DMS153 treated with DMSO at 0.1 percent for 48 hours (cell line): ENCODE measurements at regions not wholly inside any gene's neighbourhood (a gene's known extent, or its start where the extent isn't known, plus 50 kb on each side); places are given as distances from the start of the nearest gene placed in this dataset.
"Not testable (repeated sequence)": the region's sequence is repeated elsewhere in the genome, so short reads cannot be mapped to it uniquely, and the experiment has no call there.

Source experiments
- DNase-seq: peaks from one replicate; lab custom pipeline; 2025; ENCODE audit not compliant: unreplicated experiment; lab: John Stamatoyannopoulos, UW

DNA sequence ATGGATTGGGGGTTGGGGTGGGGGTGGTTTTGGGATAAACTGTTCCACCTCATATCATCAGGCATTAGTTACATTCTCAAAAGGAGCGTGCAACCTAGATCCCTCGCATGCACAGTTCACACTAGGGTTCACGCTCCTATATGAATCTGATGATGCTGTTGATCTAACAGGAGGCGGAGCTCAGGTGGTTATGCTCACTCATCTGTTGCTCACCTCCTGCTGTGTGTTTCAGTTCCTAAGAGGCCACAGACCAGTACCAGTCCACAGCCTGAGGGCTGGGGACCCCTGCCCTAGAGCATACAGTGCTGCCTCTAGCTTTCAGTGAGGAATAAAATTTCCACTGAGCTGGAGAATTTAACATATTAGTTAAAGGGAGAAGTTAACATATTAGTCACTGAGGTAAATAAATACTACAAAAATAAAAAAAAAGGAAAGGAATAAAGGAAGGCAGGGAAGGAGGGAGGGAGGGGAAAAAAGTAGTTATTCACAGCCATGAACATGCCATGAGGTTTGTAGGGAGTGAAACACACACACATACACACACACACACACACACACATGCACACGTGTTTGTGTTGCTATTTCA is 612.7 kb upstream of the TBX3 start:
- no peak for DNase-seq

DNA sequence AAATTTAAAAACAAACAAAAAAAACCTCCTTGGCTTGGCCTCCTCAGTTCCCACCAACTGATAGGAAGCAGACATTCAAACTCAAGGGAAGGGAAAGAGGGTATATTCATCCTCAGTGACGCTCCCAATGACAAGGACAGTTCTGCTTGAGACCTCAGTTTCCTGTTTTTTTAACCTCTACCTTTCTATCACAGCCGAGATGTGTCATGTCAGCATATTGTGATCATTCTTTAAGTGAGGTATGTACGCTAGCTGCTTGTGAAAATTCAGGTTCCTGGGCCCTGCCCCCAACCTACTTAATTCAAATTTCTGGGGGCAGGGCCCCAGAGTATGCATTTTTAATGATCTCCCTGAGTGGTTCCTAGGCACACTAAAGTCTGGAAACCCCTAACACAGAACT is 611.9 kb upstream of the TBX3 start:
- no peak for DNase-seq

DNA sequence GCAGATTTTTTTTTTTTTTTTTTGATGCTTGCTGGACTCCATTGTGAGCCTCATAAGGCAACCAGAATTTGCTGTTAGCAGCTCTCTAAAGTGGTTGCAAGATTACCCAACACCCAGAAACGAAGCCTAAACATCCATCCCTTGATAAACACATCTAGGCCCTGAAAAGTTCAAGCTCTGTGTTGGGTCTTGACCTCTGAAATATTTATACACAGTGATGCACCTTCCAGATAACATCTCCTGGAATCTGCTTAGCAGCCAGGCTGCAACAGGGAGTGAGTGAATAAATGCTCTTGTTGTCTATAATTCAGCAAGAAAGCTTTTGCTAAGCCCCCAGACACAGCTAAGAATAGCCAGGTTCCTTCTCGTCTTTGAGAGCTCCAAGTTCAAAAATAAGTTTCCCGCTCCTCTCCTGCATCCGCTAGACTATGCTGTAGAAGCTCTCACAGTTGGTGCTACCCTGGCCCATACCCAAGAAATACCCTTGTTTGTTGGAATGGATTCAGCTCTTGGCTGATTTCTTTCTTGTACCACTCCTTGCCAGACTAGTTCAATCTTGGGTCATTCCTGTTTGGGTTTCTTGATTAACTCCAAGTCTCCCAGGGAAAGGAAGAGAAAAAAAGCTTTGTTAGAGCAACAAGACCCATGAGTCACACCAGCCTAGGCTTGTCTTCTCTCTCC is 610.6 kb upstream of the TBX3 start:
- no peak for DNase-seq

DNA sequence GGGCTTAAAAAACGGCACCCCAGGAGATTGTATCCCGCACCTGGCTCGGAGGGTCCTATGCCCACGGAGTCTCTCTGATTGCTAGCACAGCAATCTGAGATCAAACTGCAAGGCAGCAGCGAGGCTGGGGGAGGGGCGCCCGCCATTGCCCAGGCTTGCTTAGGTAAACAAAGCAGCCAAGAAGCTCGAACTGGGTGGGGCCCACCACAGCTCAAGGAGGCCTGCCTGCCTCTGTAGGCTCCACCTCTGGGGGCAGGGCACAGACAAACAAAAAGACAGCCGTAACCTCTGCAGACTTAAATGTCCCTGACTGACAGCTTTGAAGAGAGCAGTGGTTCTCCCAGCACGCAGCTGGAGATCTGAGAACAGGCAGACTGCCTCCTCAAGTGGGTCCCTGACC is 601.5 kb upstream of the TBX3 start:
- DNase-seq = not testable (repeated sequence)

DNA sequence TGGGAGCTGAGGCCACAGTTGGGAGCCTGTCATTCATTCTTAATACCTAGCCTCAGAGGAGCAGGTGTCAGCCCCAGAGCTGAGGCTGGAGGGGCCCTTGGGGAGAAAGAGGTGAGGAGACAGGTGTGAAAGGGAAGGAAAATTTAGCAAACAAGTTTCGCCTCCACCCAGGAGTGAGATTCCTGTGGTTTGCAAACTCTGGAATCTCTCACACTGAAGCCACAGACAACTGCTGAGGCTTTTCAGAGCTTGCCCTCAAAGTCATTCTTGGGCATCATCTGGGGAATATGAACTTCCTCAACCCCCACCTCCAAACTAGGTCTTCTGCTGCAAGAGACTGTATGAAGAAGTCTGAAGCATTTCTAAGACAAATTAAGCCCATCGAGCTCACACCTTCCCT is 589.5 kb upstream of the TBX3 start:
- DNase-seq = no peak

DNA sequence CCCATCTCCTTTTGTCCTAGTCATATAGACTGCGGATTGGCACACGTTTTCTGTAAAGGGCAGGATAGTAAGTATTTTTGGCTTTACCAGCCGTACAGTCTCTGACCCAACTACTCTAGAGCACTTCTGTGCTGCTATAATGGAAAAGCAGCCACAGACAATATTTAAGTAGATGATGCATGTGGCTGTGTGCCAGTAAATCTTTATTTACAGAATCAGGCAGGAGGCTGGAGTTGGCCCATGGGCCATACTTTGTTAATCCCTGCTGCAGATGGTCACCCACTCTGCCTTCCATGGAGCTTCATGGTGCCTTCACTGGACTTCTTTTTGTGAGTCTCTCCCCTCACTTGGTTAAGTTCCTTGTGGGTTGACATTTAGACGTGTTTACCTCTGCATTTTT is 584.5 kb upstream of the TBX3 start:
- DNase-seq = no peak

DNA sequence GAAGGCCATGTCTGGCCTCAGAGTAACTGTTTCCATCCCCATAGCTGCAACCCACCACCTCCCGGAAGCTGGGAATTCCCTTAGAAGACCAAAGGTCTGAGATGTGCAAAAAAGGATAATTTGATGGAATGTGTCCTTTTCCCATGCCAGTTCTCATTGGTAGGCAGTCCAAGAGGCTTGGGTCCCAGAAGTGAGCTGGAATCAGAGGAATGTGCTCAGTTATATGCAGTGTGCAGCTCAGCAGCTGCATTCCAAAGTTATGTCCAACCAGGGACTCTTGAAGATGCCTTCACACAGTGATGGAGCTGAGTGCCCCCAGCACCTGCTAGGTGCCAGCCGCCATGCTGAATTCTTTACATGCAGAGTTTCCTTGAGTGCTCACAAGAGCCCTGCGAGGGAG is 583.9 kb upstream of the TBX3 start:
- DNase-seq = no peak

DNA sequence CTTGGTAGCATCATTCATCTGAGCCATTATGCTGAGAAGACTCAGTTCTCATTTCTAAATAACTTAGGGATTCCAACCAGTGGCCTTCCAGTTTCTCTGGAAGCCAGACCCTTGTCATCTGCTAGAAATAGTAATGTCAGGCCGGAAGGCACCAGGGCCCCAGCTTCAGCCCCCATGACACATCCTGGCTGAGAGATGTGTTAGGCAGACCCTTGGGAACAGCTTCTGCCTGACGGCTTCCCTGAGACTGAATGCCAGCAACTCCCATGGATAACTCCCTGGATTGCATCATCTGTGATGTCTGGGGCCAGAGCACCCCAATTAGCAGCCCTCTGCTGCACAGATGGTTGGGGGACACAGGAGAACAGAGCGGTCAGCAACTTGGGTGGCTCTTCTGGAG is 583.5 kb upstream of the TBX3 start:
- DNase-seq = no peak

DNA sequence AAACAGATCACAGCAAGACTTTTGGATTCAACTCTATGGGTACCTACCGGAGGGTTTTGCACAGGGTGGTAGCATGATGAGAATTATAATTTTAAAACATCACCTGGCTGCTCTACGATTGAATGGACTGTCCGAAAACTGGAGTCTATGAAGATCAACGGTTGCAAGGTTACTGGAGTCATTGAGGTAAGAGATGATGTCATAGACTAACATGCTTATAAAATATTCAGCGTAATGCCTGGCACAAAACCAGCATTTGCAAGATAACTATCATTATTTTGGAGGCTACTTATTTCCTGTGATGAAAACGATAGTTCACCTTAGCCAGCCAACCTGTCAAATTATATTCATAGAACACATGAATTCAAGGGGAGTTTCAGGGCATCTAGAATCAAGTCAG is 580.6 kb upstream of the TBX3 start:
- no peak for DNase-seq

DNA sequence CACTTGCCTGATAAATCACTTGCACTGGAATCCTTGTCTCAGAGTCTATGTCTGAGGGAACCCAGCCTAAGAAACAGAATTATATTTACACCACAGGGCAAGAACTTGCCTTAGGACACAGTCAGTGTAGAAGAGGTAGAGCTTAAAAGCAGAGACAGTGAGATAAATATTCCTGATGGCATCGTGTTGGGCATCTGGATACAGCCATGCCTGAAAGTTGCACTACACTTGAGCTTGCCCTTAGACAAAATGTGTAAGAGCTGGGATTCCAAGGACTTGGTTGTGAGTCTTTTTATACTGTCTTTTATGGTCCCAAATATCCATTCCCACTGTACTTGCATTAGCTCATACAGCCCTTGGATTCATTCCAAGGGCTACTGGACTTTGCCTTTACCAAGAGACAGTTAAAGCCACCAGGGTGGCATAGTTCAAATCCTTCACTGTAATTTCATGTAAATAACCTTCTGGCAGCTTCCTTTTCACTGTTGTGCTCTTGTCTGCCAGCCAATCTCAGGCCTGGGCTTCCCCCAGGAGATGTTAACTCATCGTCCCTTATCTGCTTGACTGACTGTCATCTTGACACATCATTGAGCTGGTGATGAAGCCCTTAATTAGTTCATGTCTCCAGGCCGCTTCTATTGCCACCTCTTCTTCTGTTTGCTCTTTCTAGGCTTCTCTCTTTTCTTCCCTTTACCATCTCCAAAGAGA is 577.9 kb upstream of the TBX3 start:
- DNase-seq = no peak

DNA sequence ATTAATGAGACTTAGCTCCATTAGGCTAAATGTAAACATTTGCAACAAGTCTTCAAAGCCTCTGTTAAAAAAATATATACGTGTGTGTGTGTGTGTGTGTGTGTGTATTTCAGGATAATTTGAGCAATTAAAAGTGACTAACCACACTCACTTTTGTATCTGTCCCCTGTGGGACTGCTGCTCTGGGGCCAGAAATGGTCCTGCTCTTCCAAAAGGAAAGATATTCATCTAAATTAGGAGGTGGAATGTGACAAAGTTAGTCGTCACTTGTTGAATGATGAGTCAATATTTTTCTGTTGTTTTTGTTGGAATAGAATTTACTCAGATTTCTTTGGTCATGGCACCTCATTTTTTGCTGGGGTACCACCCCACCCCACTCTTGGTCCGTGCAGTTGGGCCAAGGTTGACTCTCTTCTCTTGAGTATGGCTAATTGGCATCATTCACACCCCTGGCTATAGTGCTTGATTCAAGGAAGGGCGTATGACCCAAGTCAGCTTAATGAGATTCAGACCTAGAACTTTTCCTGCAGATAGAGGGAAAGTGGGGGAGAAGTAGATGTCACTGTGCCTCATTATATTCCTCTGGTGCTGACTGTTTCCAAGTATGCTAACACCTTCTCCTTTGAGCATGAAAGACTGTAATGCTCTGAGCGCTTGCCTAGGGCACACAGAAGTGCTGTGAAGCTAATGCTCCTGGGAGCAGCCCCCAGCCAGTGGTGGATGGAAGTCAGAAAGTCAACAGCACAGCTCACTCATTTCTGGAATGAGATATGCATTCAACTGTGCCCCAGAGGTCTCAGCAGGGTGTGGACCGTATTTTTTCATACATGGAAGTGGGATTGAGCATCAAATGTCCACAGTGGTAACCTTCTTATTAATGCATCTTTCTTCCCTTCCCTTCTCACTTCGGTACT is 577.0 kb upstream of the TBX3 start:
- no peak for DNase-seq

DNA sequence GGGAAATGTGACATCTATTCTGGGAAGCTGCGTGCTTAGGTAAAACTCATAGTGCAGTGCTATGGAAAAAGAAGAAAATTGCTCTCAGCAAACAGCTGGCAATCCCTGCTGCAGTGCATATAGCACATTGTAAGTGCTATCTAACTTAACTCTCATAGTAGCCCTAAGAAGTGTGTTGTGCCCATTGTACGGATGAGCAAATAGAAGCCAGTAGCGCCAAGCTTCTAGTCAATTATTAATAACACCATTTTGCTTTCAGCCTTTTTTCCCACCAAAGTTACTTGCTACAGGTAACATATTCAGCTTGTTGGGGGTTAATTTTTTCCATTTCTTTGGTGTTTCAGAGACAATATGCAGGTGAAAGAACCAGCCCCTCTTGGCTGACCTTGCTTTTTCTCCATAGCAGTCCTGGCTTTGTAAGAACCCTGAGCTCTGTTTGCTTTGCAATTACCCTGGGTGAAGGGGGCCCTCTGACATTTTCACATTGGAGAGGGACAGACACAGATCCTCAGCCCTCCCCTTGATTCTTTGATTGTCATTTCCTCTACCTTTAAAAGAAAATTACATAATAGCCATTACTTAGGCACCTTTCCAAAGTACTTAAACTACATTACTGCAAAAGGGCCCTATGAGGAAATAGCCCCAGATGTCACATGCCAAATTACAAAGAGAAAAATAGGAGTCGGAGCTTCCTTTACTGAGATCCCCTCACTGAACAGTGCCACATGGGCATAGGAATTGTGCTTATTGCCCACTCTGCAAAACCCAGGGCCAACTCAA is 576.2 kb upstream of the TBX3 start:
- DNase-seq = peak; percentile 90

DNA sequence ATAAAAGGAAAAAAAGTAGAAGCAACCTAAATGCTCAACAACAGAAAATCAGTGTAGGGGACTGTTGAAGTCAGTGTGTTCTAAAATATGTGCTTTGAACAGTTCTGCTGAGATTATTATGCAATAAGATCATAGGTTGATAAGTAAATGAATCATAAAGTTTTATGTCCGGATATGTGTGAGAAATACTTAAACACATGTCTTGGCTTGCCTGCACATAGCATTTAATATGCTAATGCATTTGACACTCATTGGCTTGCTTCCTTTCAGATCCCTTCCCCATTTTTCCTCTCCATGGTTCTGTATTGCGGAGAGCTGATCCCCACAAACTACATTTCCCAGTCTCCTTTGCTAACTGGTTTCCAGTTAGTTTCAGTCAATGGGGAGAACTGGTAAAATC is 573.8 kb upstream of the TBX3 start:
- DNase-seq = no peak

DNA sequence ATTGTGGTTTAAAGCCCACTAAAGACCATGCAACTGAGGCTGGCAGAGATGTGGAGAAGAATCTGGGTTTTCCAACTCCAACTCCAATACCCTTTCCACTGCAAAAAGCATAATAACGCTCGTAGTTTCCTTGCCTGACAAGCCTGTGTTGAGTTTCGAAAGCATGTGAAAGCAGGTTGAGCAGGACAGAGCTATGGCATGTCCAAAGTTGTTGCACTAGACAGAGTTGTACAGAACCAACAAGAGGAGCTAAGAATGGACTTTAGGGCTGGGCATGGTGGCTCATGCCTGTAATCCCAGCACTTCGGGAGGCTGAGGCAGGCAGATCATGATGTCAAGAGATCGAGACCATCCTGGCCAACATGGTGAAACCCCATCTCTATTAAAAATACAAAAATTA is 572.0 kb upstream of the TBX3 start:
- DNase-seq = no peak

DNA sequence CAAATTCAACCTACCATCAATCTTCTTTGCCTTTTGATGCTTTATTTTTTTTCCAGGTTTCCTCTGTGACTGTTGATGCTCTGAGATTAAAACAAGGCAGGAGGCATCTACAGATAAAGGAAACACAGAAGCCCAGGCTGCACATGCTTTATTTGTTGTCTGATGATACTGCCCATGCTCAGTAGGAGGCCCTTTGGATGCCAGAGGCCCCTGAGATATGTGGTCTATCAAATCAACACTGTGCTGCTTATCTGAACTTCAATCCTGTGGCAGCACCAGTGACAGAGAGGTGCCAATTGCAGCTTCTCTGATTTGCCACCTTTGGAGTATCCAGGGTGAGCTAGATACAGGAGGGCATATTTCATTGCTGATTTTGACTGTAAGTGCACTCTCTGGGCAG is 571.3 kb upstream of the TBX3 start:
- DNase-seq = no peak

DNA sequence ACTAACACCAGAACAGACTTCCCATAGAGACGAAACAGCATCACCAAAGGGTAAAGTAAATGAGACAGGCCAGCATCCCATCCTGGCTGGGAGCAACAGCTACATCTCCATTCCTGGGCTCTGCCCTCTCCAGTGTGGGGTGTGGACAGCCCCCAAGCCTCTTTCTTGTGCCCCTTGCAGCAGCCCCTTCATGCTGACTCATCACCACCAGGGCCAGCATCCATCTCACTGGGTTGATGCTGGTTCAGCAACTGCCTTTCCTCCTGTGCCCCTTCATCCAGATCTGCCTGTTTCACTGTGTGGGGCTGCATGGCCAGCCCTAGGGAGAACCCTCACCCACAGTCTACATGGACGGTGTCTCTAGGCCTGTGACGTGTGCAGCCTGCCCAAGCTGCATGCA is 569.1 kb upstream of the TBX3 start:
- DNase-seq = no peak

DNA sequence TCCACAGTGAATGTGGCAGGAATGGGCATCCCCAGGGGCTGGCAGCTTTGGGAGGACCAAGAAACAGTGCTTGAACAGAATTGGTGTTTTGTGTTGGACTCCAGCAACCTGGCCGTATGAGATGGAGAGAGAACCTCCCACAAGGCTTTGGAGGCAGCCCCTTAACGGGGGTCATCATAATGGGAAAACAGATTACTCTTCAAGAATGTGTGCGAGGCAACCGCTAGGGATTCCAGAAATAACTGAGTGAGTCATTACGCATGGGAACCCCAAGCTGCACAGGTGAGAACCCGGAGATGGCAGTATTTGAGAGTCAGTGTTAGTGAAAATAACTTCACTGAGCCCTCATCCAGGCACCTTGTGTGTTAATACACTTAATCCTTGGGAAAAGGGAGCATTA is 567.8 kb upstream of the TBX3 start:
- no peak for DNase-seq

DNA sequence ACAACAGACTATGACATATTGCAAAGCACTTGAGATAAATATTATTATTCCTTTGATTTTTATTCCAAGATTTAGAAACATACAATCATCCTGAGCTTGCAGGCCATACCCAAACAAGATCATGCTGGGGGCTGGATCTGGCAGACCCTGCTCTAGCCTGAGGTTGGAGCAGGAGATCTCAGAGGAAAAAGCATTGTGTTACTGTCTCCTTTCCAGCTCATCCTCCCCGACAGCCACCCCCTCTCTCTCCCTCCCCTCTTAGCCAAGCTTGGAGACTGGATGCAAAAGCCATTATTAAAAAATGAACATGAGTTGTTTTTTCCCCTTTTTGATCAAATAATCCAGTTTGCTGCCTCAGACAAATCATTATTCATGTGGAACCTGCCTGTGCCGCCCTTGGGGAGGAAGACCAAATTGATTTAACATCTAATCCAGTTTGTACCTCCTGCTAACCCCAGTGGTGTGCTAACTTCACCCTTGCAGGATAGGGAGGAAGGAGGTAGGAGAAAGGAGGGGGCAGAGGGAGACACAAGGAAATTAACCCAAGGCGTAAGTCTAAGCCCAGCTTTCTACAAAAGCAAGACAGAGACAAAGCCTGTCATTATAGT is 565.8 kb upstream of the TBX3 start:
- DNase-seq = no peak

DNA sequence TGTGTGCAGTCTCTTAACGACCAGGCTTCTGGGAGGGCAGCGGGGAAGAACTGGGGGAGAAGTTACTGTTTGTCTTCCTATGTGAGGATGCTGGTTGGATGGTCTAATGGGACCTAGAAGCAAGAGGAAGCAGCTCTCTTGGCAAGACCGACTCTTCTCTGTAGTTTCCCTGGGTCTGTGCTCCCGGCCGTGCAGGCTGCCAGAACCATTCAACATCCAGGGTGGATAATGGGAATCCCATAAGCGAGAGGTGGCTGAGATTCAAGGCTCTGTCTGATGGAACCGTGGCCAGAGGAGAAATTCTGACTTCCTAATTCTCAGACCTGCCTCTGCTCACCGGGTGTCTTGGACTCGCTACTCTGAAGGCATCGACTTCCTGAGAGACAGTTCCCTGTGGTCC is 561.0 kb upstream of the TBX3 start:
- DNase-seq = no peak

DNA sequence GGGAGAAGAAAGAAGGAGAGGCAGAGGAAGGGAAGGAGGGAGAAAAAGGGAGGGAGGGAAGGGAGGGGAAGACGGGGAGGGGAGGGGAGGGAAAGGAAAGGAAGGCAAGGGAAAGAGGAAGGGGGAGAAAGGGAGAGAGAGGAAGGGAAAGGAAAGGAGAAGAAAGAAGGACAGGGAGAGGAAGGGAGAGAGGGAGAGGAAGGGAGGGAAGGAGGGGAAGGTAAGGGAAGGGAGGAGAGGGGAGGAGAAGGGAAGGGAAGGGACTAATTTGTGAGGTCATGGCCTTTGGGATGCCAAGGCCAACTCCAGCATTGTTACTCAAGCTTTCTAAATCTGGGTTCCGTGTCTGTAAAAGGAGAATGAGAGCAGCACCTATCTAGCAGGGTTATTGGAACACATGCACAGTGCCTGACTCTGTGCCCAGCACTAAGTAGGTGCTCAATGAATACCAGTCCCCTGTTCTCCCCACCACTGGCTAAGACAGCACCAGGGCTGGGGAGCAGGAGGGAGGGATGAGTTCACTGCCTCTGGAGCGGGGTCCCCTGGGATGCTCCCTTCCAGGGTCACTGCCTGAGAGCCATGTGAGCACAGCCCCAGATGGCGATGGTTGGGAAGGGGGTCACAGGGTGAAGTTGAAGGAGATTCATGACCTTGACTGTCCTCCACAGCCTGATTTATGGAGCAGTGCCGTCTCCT is 560.1 kb upstream of the TBX3 start:
- DNase-seq = no peak
